Transverse colon (tissue), 4 donors: ENCODE measurements at regions not wholly inside any gene's neighbourhood (a gene's known extent, or its start where the extent isn't known, plus 50 kb on each side); places are given as distances from the start of the nearest gene placed in this dataset.

ENCODE experiments used
- CTCF ChIP-seq, 5 experiments: fragments of 200-600 bp in 3 of 5; fragments of 450-650 bp in 2 of 5; sonication (generic) in 3 of 5; IDR thresholded peaks; 1 replicate in 2 of 5; 2 replicates in 3 of 5; pipeline ENCODE4 v1.5.1; 2016 to 2017; ENCODE audit warnings: antibody characterized with exemption in 5 of 5, inconsistent platforms in 3 of 5, mild to moderate bottlenecking in 2 of 5, moderate library complexity in 1 of 5
- EP300 ChIP-seq: sonication (generic); formaldehyde crosslinking; IDR thresholded peaks from one replicate; pipeline ENCODE4 v1.6.1; 2017; ENCODE audit warnings: antibody characterized with exemption, low read depth
- POLR2A ChIP-seq: fragments of 450-650 bp; IDR thresholded peaks from one replicate; pipeline ENCODE4 v1.6.1; 2016; ENCODE audit warnings: antibody characterized with exemption, mild to moderate bottlenecking, moderate library complexity
- POLR2AphosphoS5 ChIP-seq, 3 donors: sonication (generic); formaldehyde crosslinking; IDR thresholded peaks; one replicate each; pipeline ENCODE4 v1.6.1; 2016; ENCODE audit warnings: antibody characterized with exemption in 3 of 3

- TF ChIP-seq CTCF (IDR thresholded peaks at IDR 0.05) (no peak), POLR2A (no peak), EP300 (no peak), POLR2AphosphoS5 (IDR thresholded peaks at IDR 0.05) (no peak)
Measured at GRCh38 chr13:104140552-104140951, 1074.3 kb upstream of the SLC10A2 start.
